ENCODE measurements at regions not wholly inside any gene's neighbourhood (a gene's known extent, or its start where the extent isn't known, plus 50 kb on each side); places are given as distances from the start of the nearest gene placed in this dataset.

DNA sequence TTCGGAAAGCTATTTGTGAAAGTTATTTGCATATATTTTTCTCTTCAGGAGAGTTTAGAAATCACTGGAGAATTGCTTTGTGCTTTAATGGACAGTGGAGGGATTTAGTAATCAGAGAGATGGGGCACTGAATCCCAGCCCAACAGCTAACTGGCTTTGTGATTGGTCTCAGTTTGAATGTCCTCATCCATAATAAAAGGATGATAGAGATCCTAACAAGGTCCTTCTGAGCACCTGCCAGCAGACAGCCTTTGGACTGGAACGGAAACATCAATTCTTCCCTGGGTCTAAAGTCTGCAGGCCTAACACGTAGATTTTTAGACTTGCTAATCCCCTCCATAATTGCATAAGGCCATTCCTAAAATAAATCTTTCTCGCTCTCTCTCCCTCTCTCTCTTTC, 112.0 kb upstream of the ADAMTS5 start:
- TF ChIP-seq CTCF (IDR thresholded peaks at IDR 0.05) (no peak), EZH2 (IDR thresholded peaks at IDR 0.05; ENCODE audit: borderline replicate concordance, insufficient read depth, low read depth, low read length, poor library complexity, severe bottlenecking) (no peak)
